ENCODE measurements at regions not wholly inside any gene's neighbourhood (a gene's known extent, or its start where the extent isn't known, plus 50 kb on each side); places are given as distances from the start of the nearest gene placed in this dataset.

DNA sequence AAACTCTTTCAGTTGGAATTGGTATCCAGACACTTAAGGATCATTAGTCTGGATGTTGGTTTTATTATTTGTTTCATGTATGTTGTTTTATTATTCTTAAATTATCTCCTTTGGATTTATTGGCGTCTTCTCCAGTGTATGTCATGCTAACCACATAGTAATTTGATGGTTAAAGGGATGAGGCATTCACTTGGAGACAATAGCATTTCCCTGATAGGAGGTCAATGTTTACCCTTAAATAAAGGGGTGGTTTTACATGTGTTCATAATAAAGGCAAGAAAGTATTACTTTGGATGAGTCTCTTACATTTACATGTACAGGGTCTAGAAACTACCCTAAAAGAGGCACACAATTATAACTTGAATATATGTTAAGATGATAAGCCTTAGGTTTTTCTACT lies 51.2 kb upstream of the RNF144B start:
- peak in 1 of 2 experiments; percentile 30 for DNase-seq (ENCODE audit: low read depth in 1 of 2, low spot score in 2 of 2)
- Histone ChIP-seq H3K27me3 (replicated peaks) (no peaks in the 10 kb centered on the region), H3K27ac (no peak overlapping the region), H3K36me3 (no peaks in the 10 kb centered on the region), H3K9me3 (replicated peaks) (no peaks in the 10 kb centered on the region), H3K4me1 (replicated peaks) (peaks cover 9% of the 10 kb centered on the region), H3K4me3 (no peak overlapping the region)

DNA sequence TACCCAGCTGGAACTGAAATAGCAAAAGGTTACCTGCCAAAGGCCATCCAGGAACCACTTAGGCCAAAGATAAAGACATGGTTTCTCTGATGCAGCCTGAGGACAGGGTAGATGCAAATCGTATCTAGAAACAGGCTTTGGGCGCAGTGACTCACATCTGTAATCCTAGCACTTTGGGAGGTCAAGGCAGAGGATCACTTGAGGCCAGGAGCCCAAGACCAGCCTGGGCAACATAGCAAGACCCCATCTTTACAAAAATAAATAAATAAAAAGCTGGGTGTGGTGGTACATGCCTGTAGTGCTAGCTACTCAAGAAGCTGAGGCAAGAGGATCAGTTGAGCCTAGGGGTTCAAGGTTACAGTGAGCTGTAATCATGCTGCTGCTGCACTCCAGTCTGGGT lies 52.9 kb upstream of the RNF144B start:
- H3K27me3 ChIP-seq (replicated peaks): no peaks in the 10 kb centered on the region
- DNase-seq (ENCODE audit: low read depth in 1 of 2, low spot score in 2 of 2): no peak
- no peak overlapping the region for H3K27ac ChIP-seq
- no peaks in the 10 kb centered on the region for H3K36me3 ChIP-seq
- no peaks in the 10 kb centered on the region for H3K9me3 ChIP-seq (replicated peaks)
- H3K4me1 ChIP-seq (replicated peaks): peaks cover 9% of the 10 kb centered on the region
- no peak overlapping the region for H3K4me3 ChIP-seq

DNA sequence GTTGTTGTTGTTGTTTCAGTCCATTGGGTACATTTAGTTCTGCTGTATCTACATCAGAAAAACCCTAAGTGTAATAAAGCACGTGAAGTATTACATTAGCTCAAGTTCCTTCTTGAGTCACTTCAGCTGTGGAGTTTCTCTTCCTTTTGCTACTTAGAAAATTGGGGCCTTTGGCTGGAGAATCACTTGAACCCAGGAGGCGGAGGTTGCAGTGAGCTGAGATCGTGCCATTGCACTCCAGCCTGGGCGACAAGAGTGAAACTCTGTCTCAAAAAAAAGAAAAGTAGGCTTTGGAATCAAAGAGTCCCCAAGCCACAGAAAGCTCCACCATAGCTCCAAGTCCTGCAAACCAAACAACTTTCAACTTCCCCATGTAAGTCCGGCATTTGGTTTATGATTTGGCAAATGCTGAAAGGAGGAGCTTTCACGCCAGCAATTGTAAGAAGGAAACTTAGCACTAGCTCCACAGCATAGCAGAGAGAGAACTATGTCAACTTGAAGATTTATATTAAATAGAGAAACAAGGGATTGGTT lies 56.5 kb upstream of the RNF144B start:
- Histone ChIP-seq H3K4me3 (no peak overlapping the region), H3K36me3 (no peaks in the 10 kb centered on the region), H3K27me3 (replicated peaks) (no peaks in the 10 kb centered on the region), H3K9me3 (replicated peaks) (no peaks in the 10 kb centered on the region), H3K4me1 (replicated peaks) (peaks cover 2% of the 10 kb centered on the region), H3K27ac (no peak overlapping the region)
- DNase-seq (ENCODE audit: low read depth in 1 of 2, low spot score in 2 of 2): no peak

DNA sequence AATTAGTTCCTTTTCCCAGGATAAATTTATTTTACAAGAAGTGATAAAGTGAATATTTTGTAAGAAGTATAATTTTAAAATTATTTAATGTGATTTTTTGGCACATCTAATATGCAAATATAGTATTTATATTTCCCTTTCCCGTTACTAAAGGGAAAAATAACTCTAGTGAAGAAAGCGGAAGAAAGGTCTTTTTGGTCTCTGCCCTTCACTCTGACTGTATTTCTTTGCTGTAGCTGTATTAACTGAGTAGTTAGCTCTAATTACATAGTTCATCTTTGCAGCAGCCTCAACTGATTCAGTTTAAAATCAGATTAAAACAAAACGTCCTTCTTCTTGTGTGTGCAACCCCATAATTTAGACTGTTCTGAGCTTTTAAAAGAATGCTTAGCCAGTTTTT lies 57.4 kb upstream of the RNF144B start:
- Histone ChIP-seq H3K9me3 (replicated peaks) (no peaks in the 10 kb centered on the region), H3K36me3 (no peaks in the 10 kb centered on the region), H3K4me3 (no peak overlapping the region), H3K4me1 (replicated peaks) (no peaks in the 10 kb centered on the region), H3K27me3 (replicated peaks) (no peaks in the 10 kb centered on the region), H3K27ac (no peak overlapping the region)
- DNase-seq (ENCODE audit: low read depth in 1 of 2, low spot score in 2 of 2): no peak

DNA sequence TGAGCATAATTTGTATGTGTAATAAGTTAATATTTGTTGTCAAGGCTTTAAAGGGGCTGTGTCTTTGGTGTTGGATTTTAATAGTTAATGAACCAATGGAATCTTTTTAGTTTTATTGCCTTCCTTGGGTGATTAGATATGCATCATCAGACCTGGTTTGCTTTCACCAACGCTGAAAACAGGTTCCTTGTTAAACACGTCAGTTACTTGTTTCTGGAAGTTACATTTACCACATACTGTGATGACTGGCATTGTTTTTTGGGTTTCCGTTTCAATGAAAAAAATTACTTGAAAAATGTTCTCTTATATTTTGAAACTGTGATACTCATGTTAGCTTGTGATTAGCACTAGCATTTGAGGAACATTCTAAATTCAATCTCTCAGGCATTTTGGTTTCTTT lies 58.6 kb upstream of the RNF144B start:
- Histone ChIP-seq H3K4me1 (replicated peaks) (no peaks in the 10 kb centered on the region), H3K36me3 (no peaks in the 10 kb centered on the region), H3K9me3 (replicated peaks) (no peaks in the 10 kb centered on the region), H3K27ac (no peak overlapping the region), H3K4me3 (no peak overlapping the region), H3K27me3 (replicated peaks) (no peaks in the 10 kb centered on the region)
- DNase-seq (ENCODE audit: low read depth in 1 of 2, low spot score in 2 of 2): no peak

DNA sequence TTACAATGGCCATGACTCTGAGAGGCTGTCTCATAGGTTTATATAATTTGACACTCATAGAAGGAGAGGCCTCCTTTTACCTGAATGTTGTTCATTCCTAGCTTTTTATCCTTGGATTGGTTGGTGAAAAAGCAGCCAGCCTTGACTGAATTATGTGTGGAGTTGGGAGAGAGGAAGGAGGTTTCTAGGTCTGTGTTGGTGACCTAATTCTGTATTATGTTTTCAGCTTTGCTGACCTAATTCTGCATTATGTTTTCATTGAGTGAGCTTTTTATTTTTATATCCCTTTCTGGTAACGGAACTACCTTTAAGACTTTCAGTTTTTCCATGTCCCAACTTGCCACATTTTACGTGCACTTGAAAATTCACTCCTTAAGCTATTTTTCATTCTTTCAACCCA lies 59.1 kb upstream of the RNF144B start:
- Histone ChIP-seq H3K4me3 (no peak overlapping the region), H3K27ac (no peak overlapping the region), H3K4me1 (replicated peaks) (no peaks in the 10 kb centered on the region), H3K36me3 (no peaks in the 10 kb centered on the region), H3K9me3 (replicated peaks) (no peaks in the 10 kb centered on the region), H3K27me3 (replicated peaks) (no peaks in the 10 kb centered on the region)
- no peak for DNase-seq (ENCODE audit: low read depth in 1 of 2, low spot score in 2 of 2)

DNA sequence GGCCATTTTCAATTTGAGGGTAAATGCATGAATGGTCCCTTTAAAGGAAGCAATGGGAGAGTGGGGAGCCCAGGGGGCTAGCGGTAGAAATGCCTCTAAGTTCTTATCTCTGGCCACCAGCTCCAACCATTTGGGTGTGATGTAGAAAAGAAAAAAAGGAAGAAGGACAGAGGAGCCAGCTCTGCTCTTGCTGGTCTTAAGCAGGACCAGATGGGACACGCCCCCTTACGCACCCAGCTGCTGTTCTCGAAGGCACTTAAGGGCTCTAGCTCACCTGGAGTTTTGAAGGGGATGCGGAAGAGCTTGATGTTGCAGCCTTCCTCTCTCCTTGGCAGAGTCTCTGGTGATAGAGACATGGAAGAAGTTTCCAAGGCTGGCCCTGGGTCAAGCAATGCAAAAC lies 59.5 kb upstream of the RNF144B start:
- H3K27ac ChIP-seq: no peak overlapping the region
- no peak for DNase-seq (ENCODE audit: low read depth in 1 of 2, low spot score in 2 of 2)
- H3K27me3 ChIP-seq (replicated peaks): no peaks in the 10 kb centered on the region
- H3K4me3 ChIP-seq: no peak overlapping the region
- H3K36me3 ChIP-seq: no peaks in the 10 kb centered on the region
- H3K9me3 ChIP-seq (replicated peaks): no peaks in the 10 kb centered on the region
- H3K4me1 ChIP-seq (replicated peaks): no peaks in the 10 kb centered on the region

DNA sequence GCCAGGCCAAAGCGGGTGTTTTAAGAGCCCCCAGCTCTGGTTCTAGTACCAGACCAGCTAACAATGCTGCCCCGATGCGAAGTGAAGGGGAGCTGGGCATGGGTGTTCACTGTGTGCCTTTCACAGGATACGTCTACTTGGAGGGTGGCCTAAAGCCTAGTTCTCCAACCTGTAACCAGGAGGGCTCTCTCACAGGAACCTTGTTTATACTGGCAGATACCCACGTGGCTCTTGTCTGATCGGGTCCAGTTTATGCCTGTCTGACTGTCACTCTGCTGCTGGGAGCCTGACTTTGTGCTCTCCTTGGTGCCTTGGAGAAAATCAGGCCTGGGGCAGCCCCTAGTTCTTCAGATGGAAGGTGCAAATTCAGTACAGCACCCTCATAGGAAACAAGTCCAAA lies 60.2 kb upstream of the RNF144B start:
- DNase-seq (ENCODE audit: low read depth in 1 of 2, low spot score in 2 of 2): no peak
- no peaks in the 10 kb centered on the region for H3K36me3 ChIP-seq
- H3K27ac ChIP-seq: no peak overlapping the region
- H3K9me3 ChIP-seq (replicated peaks): no peaks in the 10 kb centered on the region
- no peak overlapping the region for H3K4me3 ChIP-seq
- H3K27me3 ChIP-seq (replicated peaks): no peaks in the 10 kb centered on the region
- H3K4me1 ChIP-seq (replicated peaks): no peaks in the 10 kb centered on the region

DNA sequence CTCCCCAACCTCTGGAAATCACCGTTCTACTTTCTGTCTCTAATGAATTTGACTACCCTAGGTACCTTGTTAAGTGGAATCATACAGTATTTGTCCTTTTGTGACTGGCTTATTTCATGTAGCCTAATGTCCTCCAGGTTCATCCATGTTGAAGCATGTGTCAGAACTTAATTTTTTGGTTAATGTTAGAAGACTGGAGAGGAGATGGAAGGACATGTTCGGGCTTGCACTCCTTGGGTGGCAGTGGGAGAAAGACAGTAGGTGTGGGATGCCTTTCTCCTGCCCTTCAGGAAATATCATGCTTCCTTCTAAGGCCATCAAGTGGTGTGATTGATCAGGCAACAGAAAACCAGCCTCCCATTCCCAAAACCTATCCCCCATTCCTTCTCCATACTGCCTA lies 61.1 kb upstream of the RNF144B start:
- Histone ChIP-seq H3K27me3 (replicated peaks) (no peaks in the 10 kb centered on the region), H3K4me1 (replicated peaks) (no peaks in the 10 kb centered on the region), H3K36me3 (no peaks in the 10 kb centered on the region), H3K4me3 (no peak overlapping the region), H3K9me3 (replicated peaks) (no peaks in the 10 kb centered on the region), H3K27ac (no peak overlapping the region)
- no peak for DNase-seq (ENCODE audit: low read depth in 1 of 2, low spot score in 2 of 2)

DNA sequence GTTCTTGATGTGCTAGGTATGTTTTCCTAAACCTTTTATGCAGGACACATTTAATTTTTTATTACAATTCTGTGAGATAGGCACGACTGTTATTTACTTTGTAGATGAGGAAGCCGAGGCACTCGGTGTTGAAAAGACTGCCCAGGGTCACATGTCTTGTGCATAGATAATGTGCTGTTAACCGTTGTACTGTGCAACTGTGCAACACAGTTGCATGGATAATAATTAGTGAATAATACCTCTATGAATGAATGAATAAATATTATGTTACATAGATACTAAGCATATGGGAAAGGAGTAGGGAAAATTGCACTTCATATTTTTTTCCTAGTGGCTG lies 60.3 kb upstream of the DEK start:
- no peaks in the 10 kb centered on the region for H3K36me3 ChIP-seq
- H3K9me3 ChIP-seq (replicated peaks): no peaks in the 10 kb centered on the region
- H3K27me3 ChIP-seq (replicated peaks): no peaks in the 10 kb centered on the region
- no peaks in the 10 kb centered on the region for H3K4me1 ChIP-seq (replicated peaks)
- no peak for DNase-seq (ENCODE audit: low read depth in 1 of 2, low spot score in 2 of 2)
- no peak overlapping the region for H3K27ac ChIP-seq
- no peak overlapping the region for H3K4me3 ChIP-seq

DNA sequence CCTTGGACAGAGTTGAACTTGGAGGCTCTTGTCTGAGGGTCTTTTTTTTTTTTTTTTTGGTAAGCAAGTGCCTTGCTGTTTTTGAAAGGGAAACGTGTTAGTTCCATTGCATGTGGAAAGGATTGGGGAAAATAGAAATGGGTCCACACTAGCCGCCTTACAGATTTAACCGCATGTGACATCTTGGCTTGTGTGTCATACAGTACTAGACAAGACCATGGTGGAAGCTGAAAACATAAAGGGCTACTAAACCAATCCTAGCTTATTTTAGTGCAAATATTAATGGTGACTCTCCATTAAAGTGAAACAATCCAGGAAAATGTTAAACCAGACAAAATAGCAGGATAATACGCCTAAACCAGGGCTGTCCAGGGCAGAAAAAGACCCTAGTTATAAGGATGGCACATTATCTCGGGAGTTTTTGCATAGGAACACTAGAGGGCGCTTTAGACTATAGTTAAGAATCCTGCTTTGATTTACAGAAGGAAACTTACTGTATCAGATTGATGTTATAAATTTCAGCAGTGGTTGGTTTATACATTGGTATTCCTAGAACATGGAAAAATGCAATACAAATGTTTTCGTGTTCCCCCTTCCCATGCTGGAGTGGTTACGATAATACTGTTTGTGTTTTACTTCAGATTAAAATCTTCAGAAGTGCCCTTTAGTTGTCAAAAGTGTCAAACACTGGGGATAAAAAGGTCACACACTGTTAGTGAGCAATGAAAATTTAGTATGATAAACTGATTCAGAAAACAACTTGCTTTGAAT lies 59.8 kb upstream of the DEK start:
- Histone ChIP-seq H3K4me3 (no peak overlapping the region), H3K27ac (no peak overlapping the region), H3K4me1 (replicated peaks) (no peaks in the 10 kb centered on the region), H3K9me3 (replicated peaks) (no peaks in the 10 kb centered on the region), H3K36me3 (no peaks in the 10 kb centered on the region), H3K27me3 (replicated peaks) (no peaks in the 10 kb centered on the region)
- peak in 1 of 2 experiments; percentile 69 for DNase-seq (ENCODE audit: low read depth in 1 of 2, low spot score in 2 of 2)

DNA sequence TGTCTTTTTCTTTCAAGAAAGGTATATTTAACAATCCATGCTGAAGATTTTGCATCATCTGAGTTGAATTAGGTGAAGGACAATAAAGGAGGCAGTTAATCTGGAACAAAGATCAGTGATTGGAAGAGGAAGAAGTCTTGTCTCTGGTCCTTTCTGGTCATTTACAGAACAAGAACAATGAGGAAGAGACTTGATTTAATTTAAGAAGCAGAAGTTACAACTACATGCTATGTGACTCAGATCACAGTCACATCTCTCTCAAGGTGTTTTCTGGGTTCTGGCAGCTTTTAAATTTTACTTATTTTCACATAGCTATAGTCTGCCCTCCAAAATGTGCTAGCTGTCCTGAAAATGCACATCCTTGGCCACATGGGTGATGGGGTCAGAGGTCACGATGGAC lies 53.5 kb upstream of the DEK start:
- Histone ChIP-seq H3K9me3 (replicated peaks) (no peaks in the 10 kb centered on the region), H3K36me3 (no peaks in the 10 kb centered on the region), H3K4me1 (replicated peaks) (peaks cover 19% of the 10 kb centered on the region), H3K27ac (no peak overlapping the region), H3K27me3 (replicated peaks) (no peaks in the 10 kb centered on the region), H3K4me3 (no peak overlapping the region)
- DNase-seq (ENCODE audit: low read depth in 1 of 2, low spot score in 2 of 2): no peak

DNA sequence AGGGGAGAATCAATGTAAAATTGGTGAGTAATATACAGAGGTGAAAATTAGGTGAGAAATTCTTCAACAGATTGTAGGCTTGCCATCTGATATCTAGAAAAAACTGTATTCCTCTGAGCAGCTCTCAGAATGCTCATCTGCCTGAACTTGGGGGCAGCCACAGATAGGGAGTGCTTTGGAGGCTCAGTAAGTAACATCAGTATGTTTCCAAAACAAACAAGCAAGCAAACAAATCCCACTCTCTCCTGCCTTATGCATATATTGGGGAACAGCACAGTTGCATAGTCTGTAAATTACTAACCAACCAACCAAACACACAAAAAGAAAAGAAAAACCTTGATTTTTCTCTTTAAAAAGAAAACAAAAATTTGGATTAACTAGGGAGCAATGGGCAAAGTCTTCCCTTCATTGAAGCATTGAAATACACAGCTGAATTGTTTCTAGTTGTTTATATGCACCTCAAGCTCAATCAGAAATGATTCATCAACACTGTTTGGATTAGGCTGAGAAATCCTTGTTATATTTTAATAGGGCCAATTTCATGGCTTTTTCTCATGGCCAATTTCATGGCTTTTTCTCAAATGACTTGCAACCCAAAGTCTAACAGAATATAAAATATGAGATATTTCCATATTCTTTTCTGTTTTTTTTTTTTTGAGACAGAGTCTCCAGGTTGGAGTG lies 50.1 kb upstream of the DEK start:
- H3K4me1 ChIP-seq (replicated peaks): peaks cover 25% of the 10 kb centered on the region
- no peaks in the 10 kb centered on the region for H3K27me3 ChIP-seq (replicated peaks)
- H3K9me3 ChIP-seq (replicated peaks): peaks cover 5% of the 10 kb centered on the region
- H3K27ac ChIP-seq: 0 out of 2 replicates have a peak overlapping the region, but pooled peaks have one; percentile 0
- DNase-seq (ENCODE audit: low read depth in 1 of 2, low spot score in 2 of 2): peak in 1 of 2 experiments; percentile 50
- no peak overlapping the region for H3K4me3 ChIP-seq
- no peaks in the 10 kb centered on the region for H3K36me3 ChIP-seq
